Prostate gland (tissue), 2 donors: ENCODE measurements at regions not wholly inside any gene's neighbourhood (a gene's known extent, or its start where the extent isn't known, plus 50 kb on each side); places are given as distances from the start of the nearest gene placed in this dataset.
A peak's percentile ranks its signal among the peaks of the same experiment; 100 is the strongest.

Experiments
- DNase-seq: peaks from one replicate; pipeline ENCODE4 v3.0.0-alpha.2; 2019; ENCODE audit warnings: low spot score
- H3K27ac ChIP-seq, 2 donors: fragments of 200-600 bp; sonication (generic); 2 replicates each; pipeline ENCODE4 v1.5.1; 2017 to 2019
- H3K27me3 ChIP-seq: fragments of 200-600 bp; sonication (generic); replicated peaks from 2 replicates; pipeline ENCODE4 v1.5.1; 2019; ENCODE audit not compliant: insufficient read depth
- H3K36me3 ChIP-seq, 2 donors: fragments of 200-600 bp; sonication (generic); 1 replicate in 1 of 2; 2 replicates in 1 of 2; pipeline versions ENCODE4 v1.5.1 to v1.8.1; 2017 to 2019
- H3K4me1 ChIP-seq: fragments of 200-600 bp; sonication (generic); replicated peaks from 2 replicates; pipeline ENCODE4 v1.5.1; 2019
- H3K4me3 ChIP-seq, 2 donors: fragments of 200-600 bp; sonication (generic); 2 replicates each; pipeline ENCODE4 v1.5.1; 2017 to 2019
- H3K9me3 ChIP-seq: fragments of 200-600 bp; sonication (generic); 2 replicates; pipeline ENCODE4 v1.5.1; 2017
- CTCF ChIP-seq, 4 experiments: fragments of 200-600 bp in 2 of 4; fragments of 450-650 bp in 2 of 4; sonication (generic) in 2 of 4; IDR thresholded peaks; 1 replicate in 3 of 4; 2 replicates in 1 of 4; pipeline ENCODE4 v1.5.1; 2016 to 2019; ENCODE audit warnings: antibody characterized with exemption in 4 of 4, mild to moderate bottlenecking in 2 of 4, moderate library complexity in 2 of 4
- POLR2A ChIP-seq: fragments of 450-650 bp; IDR thresholded peaks from one replicate; pipeline ENCODE4 v1.6.1; 2016; ENCODE audit warnings: antibody characterized with exemption, mild to moderate bottlenecking
- POLR2AphosphoS5 ChIP-seq: sonication (generic); formaldehyde crosslinking; IDR thresholded peaks from one replicate; pipeline ENCODE4 v1.6.1; 2017; ENCODE audit warnings: antibody characterized with exemption
- WGBS: methylation state at CpG from one replicate; pipeline ENCODE4 v1.1.5; 2018; 5-methylcytosine and 5-hydroxymethylcytosine counted together
- intact Hi-C: fragments of 100-400 bp; cut with DNase I; formaldehyde crosslinking; loops from one replicate; pipeline ENCODE4 v1.14.2; 2022

- TF ChIP-seq POLR2AphosphoS5: no peak
- intact Hi-C loops: no loop called here
- Histone ChIP-seq H3K36me3 (no peaks in the 10 kb centered on the region), H3K27ac (no peak overlapping the region), H3K27me3 (no peaks in the 10 kb centered on the region), H3K4me1 (no peaks in the 10 kb centered on the region), H3K9me3 (no peaks in the 10 kb centered on the region), H3K4me3 (no peak overlapping the region)
- 79% methylated on average over 2 of the region's 2 CpGs for WGBS
- DNase-seq: no peak
Measured at GRCh38 chr12:116353958-116354357, 76.5 kb upstream of the MED13L start.

- intact Hi-C loops: no loop called here
- no peaks in the 10 kb centered on the region for H3K27me3 ChIP-seq
- no peaks in the 10 kb centered on the region for H3K4me1 ChIP-seq
- H3K27ac ChIP-seq: no peak overlapping the region
- 97% methylated on average over 5 of the region's 5 CpGs for WGBS
- no peak for DNase-seq
- no peaks in the 10 kb centered on the region for H3K36me3 ChIP-seq
- TF ChIP-seq POLR2A: no peak
- TF ChIP-seq POLR2AphosphoS5: no peak
- TF ChIP-seq CTCF (IDR thresholded peaks at IDR 0.05): no peak
- H3K9me3 ChIP-seq: no peaks in the 10 kb centered on the region
- no peak overlapping the region for H3K4me3 ChIP-seq
Measured at GRCh38 chr12:116354534-116354933, 77.0 kb upstream of the MED13L start.

- Histone ChIP-seq H3K27ac (no peak overlapping the region), H3K9me3 (no peaks in the 10 kb centered on the region), H3K4me3 (no peak overlapping the region), H3K36me3 (no peaks in the 10 kb centered on the region), H3K4me1 (no peaks in the 10 kb centered on the region), H3K27me3 (no peaks in the 10 kb centered on the region)
- DNase-seq: no peak
- TF ChIP-seq CTCF (IDR thresholded peaks at IDR 0.05) (no peak), POLR2A (no peak), POLR2AphosphoS5 (no peak)
- intact Hi-C loops: loop anchor here (5.0 kb wide), 1 partner anchor 33 kb away; no protein-coding TSS in a partner anchor
- WGBS: 85% methylated on average over 15 of the region's 15 CpGs
Measured at GRCh38 chr12:116354950-116355783, 77.7 kb upstream of the MED13L start.

GRCh38 chr12:116358536-116358892, 81.0 kb upstream of the MED13L start:
- no peaks in the 10 kb centered on the region for H3K27me3 ChIP-seq
- no peak overlapping the region for H3K4me3 ChIP-seq
- H3K27ac ChIP-seq: peak overlapping the region; percentile 71 to 79
- DNase-seq: no peak
- intact Hi-C loops: loop anchor here (5.0 kb wide), 1 partner anchor 36 kb away; no protein-coding TSS in a partner anchor
- H3K36me3 ChIP-seq: no peaks in the 10 kb centered on the region
- no peak for TF ChIP-seq CTCF (IDR thresholded peaks at IDR 0.05)
- no peak for TF ChIP-seq POLR2A
- no peak for TF ChIP-seq POLR2AphosphoS5
- WGBS: 19% methylated on average over 3 of the region's 3 CpGs
- no peaks in the 10 kb centered on the region for H3K4me1 ChIP-seq
- no peaks in the 10 kb centered on the region for H3K9me3 ChIP-seq

GRCh38 chr12:116358893-116359761, 81.6 kb upstream of the MED13L start:
- Histone ChIP-seq H3K27me3 (no peaks in the 10 kb centered on the region), H3K4me1 (no peaks in the 10 kb centered on the region), H3K4me3 (no peak overlapping the region), H3K9me3 (no peaks in the 10 kb centered on the region), H3K36me3 (no peaks in the 10 kb centered on the region), H3K27ac (peak overlapping the region; percentile 71 to 79)
- DNase-seq: peak; percentile 96
- intact Hi-C loops: loop anchor here (5.0 kb wide), 1 partner anchor 37 kb away; no protein-coding TSS in a partner anchor
- WGBS: 2% methylated on average over 10 of the region's 10 CpGs
- TF ChIP-seq POLR2AphosphoS5 (peak; percentile 71), CTCF (IDR thresholded peaks at IDR 0.05) (no peak), POLR2A (peak; percentile 19)
